Mesothelial cell of epicardium (in vitro differentiated cells): ENCODE measurements at regions not wholly inside any gene's neighbourhood (a gene's known extent, or its start where the extent isn't known, plus 50 kb on each side); places are given as distances from the start of the nearest gene placed in this dataset.

Source experiments
- DNase-seq, 2 experiments: peaks; one replicate each; pipeline ENCODE4 v3.0.0; 2021; ENCODE audit warnings: low spot score in 2 of 2; ENCODE audit not compliant: unreplicated experiment in 2 of 2
- H3K27ac Mint-ChIP-seq: 2 replicates; pipeline ENCODE4 v1.8.0; 2021; ENCODE audit warnings: mixed read lengths
- H3K27me3 Mint-ChIP-seq: 2 replicates; pipeline ENCODE4 v1.8.0; 2021; ENCODE audit warnings: low read depth, mixed read lengths
- H3K36me3 Mint-ChIP-seq: 2 replicates; pipeline ENCODE4 v1.8.0; 2021; ENCODE audit warnings: mixed read lengths
- H3K4me1 Mint-ChIP-seq: 2 replicates; pipeline ENCODE4 v1.8.0; 2021; ENCODE audit warnings: mixed read lengths
- H3K4me3 Mint-ChIP-seq: 2 replicates; pipeline ENCODE4 v1.8.0; 2021; ENCODE audit warnings: mild to moderate bottlenecking, moderate library complexity, mixed read lengths
- H3K9me3 Mint-ChIP-seq: 2 replicates; pipeline ENCODE4 v1.8.0; 2021; ENCODE audit warnings: mixed read lengths
- TF ChIP-seq, protein P1 (sequence below): fragments of 200-600 bp; sonication (generic); IDR thresholded peaks from one replicate; pipeline ENCODE4 v1.5.0; 2021; ENCODE audit warnings: antibody characterized with exemption; ENCODE audit not compliant: unreplicated experiment

DNA sequence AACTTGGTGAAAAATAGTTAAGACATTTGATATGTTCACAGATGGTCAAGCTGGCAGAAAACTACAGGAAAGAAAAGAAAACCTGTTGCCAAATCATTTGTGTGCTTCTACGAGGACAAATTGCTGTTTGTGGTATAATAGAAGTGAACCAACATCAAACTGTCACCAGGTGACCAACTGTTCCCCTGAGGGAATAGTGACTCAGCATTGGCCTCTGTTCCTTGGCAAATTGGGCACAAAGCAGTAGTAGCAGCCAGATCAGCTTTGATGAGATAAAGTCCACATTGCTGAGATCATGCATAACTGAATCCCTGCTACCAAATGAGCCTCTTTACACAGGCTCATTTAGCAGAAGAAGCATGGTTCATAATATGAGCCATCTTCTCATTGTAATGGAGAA lies 103.5 kb downstream of the POSTN start:
- Mint-ChIP-seq H3K4me1 (peaks cover 17% of the 10 kb centered on the region), H3K27me3 (no peaks in the 10 kb centered on the region), H3K27ac (no peak overlapping the region), H3K9me3 (no peaks in the 10 kb centered on the region), H3K4me3 (no peak overlapping the region), H3K36me3 (no peaks in the 10 kb centered on the region)
- no peak for DNase-seq
- TF ChIP-seq, protein P1, sequence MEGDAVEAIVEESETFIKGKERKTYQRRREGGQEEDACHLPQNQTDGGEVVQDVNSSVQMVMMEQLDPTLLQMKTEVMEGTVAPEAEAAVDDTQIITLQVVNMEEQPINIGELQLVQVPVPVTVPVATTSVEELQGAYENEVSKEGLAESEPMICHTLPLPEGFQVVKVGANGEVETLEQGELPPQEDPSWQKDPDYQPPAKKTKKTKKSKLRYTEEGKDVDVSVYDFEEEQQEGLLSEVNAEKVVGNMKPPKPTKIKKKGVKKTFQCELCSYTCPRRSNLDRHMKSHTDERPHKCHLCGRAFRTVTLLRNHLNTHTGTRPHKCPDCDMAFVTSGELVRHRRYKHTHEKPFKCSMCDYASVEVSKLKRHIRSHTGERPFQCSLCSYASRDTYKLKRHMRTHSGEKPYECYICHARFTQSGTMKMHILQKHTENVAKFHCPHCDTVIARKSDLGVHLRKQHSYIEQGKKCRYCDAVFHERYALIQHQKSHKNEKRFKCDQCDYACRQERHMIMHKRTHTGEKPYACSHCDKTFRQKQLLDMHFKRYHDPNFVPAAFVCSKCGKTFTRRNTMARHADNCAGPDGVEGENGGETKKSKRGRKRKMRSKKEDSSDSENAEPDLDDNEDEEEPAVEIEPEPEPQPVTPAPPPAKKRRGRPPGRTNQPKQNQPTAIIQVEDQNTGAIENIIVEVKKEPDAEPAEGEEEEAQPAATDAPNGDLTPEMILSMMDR: no peak

DNA sequence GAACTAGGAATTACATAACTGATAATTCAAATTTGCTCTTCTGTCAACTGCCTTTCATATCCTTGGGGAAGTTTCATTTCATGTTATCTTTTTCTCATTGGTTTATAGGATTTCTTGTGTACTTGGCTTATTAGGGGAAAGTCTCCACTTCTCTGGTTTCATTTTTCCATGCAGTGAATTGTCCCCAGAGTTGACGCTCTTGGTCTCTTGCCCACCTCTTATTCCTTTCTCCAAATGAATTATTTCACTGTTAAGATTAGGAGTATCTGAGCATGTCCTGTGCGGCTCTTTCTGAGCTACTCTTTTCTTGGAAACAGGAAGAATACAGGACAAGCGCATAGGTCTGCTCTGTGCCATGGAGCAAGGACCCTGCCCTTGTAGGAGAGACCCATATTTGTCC lies 104.8 kb downstream of the POSTN start:
- TF ChIP-seq, protein P1: no peak
- H3K27ac Mint-ChIP-seq: no peak overlapping the region
- H3K27me3 Mint-ChIP-seq: no peaks in the 10 kb centered on the region
- no peaks in the 10 kb centered on the region for H3K36me3 Mint-ChIP-seq
- peaks cover 17% of the 10 kb centered on the region for H3K4me1 Mint-ChIP-seq
- DNase-seq: no peak
- H3K4me3 Mint-ChIP-seq: no peak overlapping the region
- H3K9me3 Mint-ChIP-seq: no peaks in the 10 kb centered on the region

DNA sequence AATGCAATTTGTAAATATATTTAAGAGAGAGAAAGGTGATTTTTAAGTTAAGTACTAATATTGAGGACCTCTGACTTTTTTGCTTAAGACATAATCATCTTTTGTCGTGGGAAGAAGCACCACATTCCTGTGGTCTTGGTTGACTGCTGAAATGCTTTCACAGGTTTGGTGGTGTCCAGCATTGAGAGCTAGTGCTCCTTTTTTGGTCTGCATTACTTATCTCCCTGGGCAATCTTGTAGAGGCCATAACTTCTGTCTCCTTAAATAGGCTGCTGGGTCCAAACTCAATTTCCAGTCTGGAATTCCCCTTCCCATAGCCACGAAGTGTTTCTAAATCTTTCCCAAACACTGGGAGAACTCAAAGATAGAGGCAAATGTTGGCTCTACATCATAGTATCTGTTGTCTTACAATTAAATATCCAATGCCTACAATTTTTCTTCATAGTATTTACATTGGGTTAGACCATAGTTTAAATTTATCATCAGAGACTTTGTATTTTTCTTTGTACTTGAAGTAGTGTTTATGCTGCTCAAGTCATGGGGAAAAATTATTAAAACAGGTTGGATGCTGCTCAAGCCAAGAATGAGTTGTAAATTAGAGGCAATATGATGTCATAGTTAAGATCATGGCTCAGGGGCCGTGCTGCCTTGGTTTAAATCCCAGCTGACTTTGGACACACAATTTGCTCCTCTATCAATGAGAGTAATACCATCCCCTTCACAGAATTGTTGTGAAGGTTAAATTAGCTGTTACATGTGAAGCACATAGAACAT lies 105.6 kb downstream of the POSTN start:
- TF ChIP-seq, protein P1: no peak
- H3K27ac Mint-ChIP-seq: peak overlapping the region; percentile 48
- no peaks in the 10 kb centered on the region for H3K27me3 Mint-ChIP-seq
- DNase-seq: no peak
- peaks cover 17% of the 10 kb centered on the region for H3K4me1 Mint-ChIP-seq
- H3K4me3 Mint-ChIP-seq: no peak overlapping the region
- no peaks in the 10 kb centered on the region for H3K9me3 Mint-ChIP-seq
- H3K36me3 Mint-ChIP-seq: no peaks in the 10 kb centered on the region

DNA sequence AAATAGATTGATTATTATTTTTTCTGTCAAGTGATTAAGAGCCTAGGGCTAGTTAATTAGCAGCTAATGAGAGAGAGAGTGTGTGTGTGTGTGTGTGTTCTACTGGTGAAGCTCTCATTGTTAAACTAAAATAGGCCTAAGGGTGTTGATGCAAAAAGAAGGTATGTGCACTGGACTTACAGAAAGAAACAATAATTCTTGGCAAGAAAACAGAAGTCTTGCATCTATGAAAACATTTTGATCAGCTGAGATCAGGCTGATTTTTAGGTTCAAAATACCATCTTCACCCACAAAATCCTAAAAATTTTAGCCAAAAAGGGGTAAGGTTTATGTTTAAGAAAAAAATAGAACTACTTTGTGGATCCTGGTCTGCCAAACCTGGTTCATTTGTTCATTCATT lies 106.5 kb downstream of the POSTN start:
- H3K27ac Mint-ChIP-seq: no peak overlapping the region
- no peak overlapping the region for H3K4me3 Mint-ChIP-seq
- peaks cover 17% of the 10 kb centered on the region for H3K4me1 Mint-ChIP-seq
- TF ChIP-seq, protein P1: no peak
- no peak for DNase-seq
- no peaks in the 10 kb centered on the region for H3K36me3 Mint-ChIP-seq
- no peaks in the 10 kb centered on the region for H3K27me3 Mint-ChIP-seq
- H3K9me3 Mint-ChIP-seq: no peaks in the 10 kb centered on the region

DNA sequence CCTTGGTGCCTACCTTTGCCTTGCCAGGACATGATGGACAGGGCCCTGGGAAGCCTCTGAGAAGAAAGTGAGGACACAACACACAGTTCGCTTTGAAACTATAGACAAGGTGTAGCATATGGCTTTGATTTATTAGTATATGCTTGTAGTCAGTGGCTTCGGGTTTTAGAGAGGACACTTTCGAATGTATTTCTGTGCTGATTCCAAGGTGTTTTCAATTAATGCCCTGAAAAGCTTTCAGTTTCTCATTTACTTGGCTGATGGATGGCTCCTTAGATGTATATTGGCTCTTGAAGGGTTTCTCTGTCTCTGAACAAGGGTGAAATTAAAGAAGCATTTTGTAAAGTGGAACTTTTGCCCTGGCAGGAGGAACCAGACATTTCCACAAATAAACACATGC lies 106.9 kb downstream of the POSTN start:
- H3K9me3 Mint-ChIP-seq: no peaks in the 10 kb centered on the region
- no peak overlapping the region for H3K4me3 Mint-ChIP-seq
- DNase-seq: no peak
- peaks cover 17% of the 10 kb centered on the region for H3K4me1 Mint-ChIP-seq
- TF ChIP-seq, protein P1: no peak
- no peaks in the 10 kb centered on the region for H3K36me3 Mint-ChIP-seq
- H3K27me3 Mint-ChIP-seq: no peaks in the 10 kb centered on the region
- no peak overlapping the region for H3K27ac Mint-ChIP-seq
